Erythroblast (primary cell): ENCODE measurements at regions not wholly inside any gene's neighbourhood (a gene's known extent, or its start where the extent isn't known, plus 50 kb on each side); places are given as distances from the start of the nearest gene placed in this dataset.

Experiments used
- DNase-seq, 2 experiments: peaks; one replicate each; lab custom pipeline; 2025; lab: John Stamatoyannopoulos, UW
- GATA1 ChIP-seq: IDR thresholded peaks from 2 replicates; pipeline ENCODE4 v1.6.1; 2011; ENCODE audit warnings: low read depth, mild to moderate bottlenecking, control low read depth, low read length, moderate library complexity
- POLR2A ChIP-seq: IDR thresholded peaks from 2 replicates; pipeline ENCODE4 v1.6.1; 2011; ENCODE audit warnings: mild to moderate bottlenecking, low read length

GRCh38 chr2:19758658-19759057 is 143.1 kb downstream of the TTC32 start:
- DNase-seq = no peak
- no peak for TF ChIP-seq POLR2A
- no peak for TF ChIP-seq GATA1

GRCh38 chr2:19757586-19757985 is 144.2 kb downstream of the TTC32 start:
- no peak for TF ChIP-seq GATA1
- TF ChIP-seq POLR2A = no peak
- no peak for DNase-seq

- TF ChIP-seq GATA1 (no peak), POLR2A (no peak)
- DNase-seq = no peak
These were observed 146.9 kb downstream of the TTC32 start for GRCh38 chr2:19754907-19755306.

- TF ChIP-seq GATA1 (no peak), POLR2A (no peak)
- DNase-seq = no peak
These were observed 148.0 kb downstream of the TTC32 start for GRCh38 chr2:19753818-19754217.

- no peak for DNase-seq
- TF ChIP-seq GATA1 (no peak), POLR2A (no peak)
These were observed 148.5 kb downstream of the TTC32 start for GRCh38 chr2:19753314-19753713.

DNA sequence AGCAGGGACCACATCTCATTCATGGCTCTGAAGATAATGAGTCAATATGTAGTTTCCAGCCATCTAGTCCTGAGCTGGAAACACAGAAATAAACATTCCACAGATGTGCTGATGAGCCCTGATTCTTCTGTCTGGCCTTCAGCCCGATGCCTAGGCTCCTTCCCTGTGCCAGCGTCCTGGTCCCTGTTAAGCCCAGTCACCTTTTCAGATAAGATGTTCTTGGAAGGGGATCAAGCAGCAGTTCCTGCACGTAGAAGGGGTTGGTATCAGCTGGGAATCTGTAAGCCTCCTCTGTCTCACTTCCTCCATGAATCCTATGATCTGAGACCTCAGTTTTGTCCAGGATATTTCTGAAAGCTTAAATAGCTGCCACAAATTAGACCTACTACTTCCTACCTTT is 149.3 kb downstream of the TTC32 start:
- no peak for DNase-seq
- no peak for TF ChIP-seq POLR2A
- TF ChIP-seq GATA1 = no peak

DNA sequence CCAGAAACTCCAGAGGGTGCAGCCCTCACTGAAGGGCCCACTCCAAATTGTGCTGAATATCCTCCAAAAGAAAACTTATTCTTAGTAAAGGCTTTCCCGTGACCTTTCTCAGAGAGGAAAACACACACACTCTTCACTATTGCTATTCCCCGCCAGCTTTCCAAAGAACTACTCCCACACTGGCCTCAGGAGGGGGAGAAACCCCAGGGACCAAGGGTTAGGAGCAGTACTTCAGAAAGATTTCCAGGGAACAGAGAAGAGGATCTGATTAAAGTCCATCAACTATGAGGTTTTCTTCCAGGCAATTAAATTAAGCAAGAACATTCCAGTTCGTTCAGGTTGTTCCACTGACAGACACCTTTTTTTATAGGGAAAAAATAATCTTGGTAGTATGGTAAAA is 150.2 kb downstream of the TTC32 start:
- TF ChIP-seq POLR2A (no peak), GATA1 (no peak)
- DNase-seq = no peak

- no peak for TF ChIP-seq POLR2A
- TF ChIP-seq GATA1 = no peak
- DNase-seq = no peak
These were observed 151.6 kb downstream of the TTC32 start for GRCh38 chr2:19750136-19750535.

- no peak for TF ChIP-seq GATA1
- TF ChIP-seq POLR2A = no peak
- DNase-seq = no peak
These were observed 152.3 kb downstream of the TTC32 start for GRCh38 chr2:19749507-19749836.

DNA sequence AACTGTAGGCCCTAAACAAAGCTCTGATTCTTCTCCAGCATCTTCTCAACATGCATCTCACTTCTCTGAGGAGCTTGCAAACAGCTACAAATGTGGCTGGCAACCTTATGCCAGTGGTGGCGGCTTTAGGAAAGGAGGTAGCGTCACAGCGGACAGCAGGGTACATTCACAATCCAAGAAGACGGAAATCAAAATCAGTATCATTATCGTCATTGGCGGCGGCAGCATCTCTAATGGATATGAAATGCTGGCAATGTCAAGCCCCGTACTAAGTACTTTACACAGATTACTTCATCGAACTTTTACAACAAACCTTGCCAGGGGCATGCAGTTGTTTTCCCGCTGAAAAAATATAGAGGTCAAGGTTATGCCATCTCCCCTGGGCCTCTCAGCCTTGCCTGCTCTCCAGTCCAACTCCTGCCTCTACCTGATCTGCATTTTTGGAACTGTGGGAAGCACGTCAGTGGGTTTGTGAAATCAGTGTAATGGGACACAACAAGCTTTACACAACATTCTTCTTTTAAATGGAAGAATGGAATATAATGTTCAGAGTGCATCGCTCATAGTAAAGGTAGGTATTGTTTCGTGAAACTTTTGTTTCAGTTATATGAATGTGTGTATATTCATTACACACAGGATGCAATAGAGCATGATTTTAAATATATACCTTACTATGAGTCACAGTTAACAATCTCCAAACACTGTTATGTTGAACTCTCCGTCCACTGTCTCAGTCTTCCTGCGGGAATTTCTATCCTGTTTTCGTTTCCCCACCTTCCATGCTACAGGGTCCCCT is 152.9 kb downstream of the TTC32 start:
- TF ChIP-seq GATA1 (no peak), POLR2A (no peak)
- DNase-seq = no peak

GRCh38 chr2:19748073-19748375 is 153.8 kb downstream of the TTC32 start:
- TF ChIP-seq GATA1 = no peak
- no peak for TF ChIP-seq POLR2A
- DNase-seq = no peak

DNA sequence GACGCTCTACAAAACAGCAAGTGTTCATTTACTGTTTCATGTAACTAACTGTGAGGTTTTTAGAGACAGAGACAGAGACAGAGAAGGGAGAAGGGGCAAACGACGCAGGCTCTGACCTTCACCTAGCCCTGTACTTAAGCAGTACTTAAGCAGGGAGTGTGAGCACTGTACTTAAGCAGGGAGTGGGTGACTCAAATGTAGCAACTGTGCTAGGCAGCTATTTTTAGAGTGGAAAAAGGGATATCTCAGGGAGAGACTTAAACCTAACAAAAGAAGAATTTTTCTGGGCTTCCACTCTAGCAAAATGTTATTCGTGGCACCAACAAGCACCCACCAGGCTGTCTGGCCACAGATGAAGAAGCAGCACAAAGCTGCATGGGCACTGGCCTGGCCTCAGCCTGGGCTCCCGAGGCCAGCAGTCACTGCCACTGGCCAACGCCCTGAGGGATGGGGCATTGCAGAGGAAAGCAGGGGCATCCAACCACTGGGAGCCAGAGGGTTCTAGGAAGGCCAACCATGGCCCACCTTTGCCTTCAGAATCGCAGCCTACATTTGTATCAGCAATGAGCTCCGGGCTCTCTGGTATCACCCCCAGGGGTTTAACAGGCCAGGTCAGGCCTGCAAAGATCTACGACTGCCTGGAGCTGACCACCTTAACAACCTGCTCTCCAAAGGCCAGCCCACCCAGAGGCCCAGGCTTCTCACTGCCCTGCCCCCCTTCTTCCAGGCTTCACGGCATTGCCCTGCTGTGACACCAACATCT is 154.3 kb downstream of the TTC32 start:
- DNase-seq = no peak

DNA sequence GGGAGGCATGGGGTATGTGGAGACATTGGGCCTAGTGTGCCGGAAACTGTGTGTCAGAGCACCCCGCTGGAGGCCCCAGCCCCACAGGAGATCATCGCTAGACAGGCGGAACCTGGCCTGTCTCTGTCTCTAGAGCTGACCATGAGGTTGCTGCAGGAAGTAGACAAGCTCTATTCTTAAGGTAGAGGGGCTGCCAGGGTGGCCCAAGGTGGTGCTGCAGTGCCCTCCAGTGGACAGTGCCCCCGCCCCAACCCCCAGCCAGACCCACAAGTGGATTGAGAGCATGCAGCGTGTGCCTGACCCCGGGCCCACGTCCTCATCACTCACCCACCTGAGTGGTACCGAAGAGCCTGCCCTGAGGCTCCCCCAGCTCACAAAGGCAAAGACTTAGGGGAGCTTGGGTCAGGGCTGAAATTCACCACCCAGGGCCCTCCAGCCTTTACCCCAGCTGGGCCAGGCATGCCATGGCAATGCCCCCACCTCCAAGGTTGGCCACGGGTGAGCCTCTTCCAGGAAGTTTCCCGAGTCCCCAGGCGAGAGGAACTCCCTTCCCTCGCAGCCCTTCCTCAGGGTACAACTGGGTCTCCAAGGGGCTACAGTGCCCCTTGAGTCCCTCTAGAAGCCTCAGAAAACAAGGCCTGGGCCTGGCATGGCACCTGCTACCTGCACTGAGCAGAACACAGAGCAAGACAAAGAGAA is 155.0 kb downstream of the TTC32 start:
- no peak for DNase-seq
- TF ChIP-seq POLR2A (no peak), GATA1 (no peak)

More for the DNA sequence above, 154.3 kb downstream of the TTC32 start:
- TF ChIP-seq GATA1 = no peak
- TF ChIP-seq POLR2A = no peak

GRCh38 chr2:19746137-19746600 is 155.6 kb downstream of the TTC32 start:
- DNase-seq = no peak
- no peak for TF ChIP-seq POLR2A
- no peak for TF ChIP-seq GATA1
